Stimulated activated CD8-positive, alpha-beta memory T cell treated with anti-CD3 and anti-CD28 coated beads, Interleukin-12 subunit alpha, Interleukin-12 subunit beta, amount 100 ng/mL, for 4 hours (primary cell): ENCODE measurements at regions not wholly inside any gene's neighbourhood (a gene's known extent, or its start where the extent isn't known, plus 50 kb on each side); places are given as distances from the start of the nearest gene placed in this dataset.
"Not testable (repeated sequence)": the region's sequence is repeated elsewhere in the genome, so short reads cannot be mapped to it uniquely, and the experiment has no call there.

Experiments used
- DNase-seq: peaks from one replicate; pipeline ENCODE4 v3.0.0-alpha.2; 2020; ENCODE audit warnings: low read depth

- no peak for DNase-seq
Observed at GRCh38 chr21:15203740-15204139, 138.9 kb upstream of the NRIP1 start.

GRCh38 chr21:15204140-15204969 is 139.6 kb upstream of the NRIP1 start:
- no peak for DNase-seq

GRCh38 chr21:15204970-15205286 is 140.1 kb upstream of the NRIP1 start:
- DNase-seq = no peak

- no peak for DNase-seq
Observed at GRCh38 chr21:15206514-15206913, 141.7 kb upstream of the NRIP1 start.

- DNase-seq = no peak
Observed at GRCh38 chr21:15207231-15207630, 142.4 kb upstream of the NRIP1 start.

DNA sequence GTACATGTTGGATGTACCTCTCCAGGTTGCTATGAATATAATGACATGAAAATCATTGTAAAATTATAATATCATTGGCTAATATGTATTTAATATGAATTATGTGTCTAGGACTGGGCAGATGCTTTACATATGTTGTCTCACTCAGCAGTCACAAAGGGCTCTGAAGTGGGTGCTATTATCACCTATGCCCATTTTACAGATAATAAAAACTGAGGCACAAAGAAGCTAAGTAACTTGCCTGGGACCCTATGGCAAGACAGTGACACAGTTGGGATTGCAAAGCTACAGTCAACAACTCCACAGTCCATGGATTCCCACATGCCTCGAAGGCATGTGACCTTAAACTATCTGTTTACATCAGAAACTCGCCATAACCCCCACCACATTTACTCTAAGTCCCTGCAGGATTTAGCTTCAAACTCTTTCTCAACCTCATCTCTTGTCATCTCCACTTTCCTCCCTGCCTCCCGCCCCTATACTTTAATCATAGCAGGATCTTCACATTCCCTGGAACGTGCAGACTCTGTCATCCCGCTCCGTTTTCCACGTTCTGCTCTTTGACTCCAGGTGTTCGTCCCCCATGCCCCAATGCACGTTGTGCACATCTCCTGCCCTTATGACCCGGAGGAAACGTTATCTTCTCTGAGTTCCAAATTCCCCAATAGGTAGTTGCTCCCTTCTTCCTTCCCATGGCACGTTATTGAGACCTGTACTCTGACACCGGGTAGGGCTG is 143.0 kb upstream of the NRIP1 start:
- DNase-seq = no peak

- DNase-seq = no peak
Observed at GRCh38 chr21:15208786-15209185, 144.0 kb upstream of the NRIP1 start.

DNA sequence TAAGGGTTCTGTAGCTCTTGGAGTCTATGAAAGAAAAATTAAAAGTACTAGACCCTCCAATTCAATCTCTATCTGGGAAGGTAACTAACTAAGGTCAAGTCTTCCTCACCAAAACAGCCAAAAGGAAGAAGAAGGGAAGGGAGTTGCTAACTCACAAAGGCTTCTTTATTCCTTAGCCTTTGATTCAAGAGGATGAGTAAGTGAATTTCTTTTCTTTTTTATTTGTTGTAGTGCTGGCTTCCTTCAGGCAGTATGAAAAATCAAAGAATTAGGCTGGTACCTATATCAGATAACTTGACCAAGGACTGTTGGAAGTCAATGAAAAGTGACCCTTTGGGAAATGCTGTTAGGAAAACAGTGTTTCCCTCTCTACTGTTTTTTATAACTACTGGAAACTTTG is 144.4 kb upstream of the NRIP1 start:
- no peak for DNase-seq

DNA sequence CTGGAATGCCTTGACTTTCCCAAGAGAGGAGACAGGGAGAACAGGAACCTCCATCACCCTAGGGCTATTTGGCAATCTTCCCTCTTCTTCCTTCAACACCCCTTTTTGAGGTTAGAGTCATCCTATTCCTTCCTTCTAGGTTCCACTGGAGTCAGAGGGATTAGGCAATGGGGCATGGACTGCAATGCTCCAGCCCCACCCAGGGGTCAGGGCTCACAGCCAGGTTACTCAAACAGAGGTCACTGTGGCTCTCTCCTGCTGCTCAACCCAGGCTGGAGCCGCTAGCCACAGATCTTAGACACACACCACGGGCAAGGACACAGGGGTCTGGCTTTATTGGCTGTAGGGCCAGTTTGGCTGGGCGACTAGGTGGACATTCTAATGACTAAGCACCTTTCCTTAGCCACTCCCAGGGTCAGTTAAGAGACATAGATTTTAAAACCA is 145.5 kb upstream of the NRIP1 start:
- no peak for DNase-seq

GRCh38 chr21:15211491-15212133 is 146.8 kb upstream of the NRIP1 start:
- no peak for DNase-seq

- DNase-seq = no peak
Observed at GRCh38 chr21:15212206-15212605, 147.4 kb upstream of the NRIP1 start.

DNA sequence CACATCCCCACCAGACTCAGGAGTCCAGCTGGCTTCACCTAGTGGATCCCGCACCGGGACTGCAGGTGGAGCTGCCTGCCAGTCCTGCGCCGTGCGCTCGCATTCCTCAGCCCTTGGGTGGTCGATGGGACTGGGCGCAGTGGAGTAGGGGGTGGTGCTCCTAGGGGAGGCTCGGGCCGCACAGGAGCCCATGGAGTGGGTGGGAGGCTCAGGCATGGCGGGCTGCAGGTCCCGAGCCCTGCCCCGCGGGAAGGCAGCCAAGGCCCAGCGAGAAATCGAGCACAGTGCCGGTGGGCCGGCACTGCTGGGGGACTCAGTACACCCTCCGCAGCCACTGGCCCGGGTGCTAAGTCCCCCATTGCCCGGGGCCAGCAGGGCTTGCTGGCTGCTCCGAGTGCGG is 153.7 kb upstream of the NRIP1 start:
- DNase-seq = not testable (repeated sequence)

DNA sequence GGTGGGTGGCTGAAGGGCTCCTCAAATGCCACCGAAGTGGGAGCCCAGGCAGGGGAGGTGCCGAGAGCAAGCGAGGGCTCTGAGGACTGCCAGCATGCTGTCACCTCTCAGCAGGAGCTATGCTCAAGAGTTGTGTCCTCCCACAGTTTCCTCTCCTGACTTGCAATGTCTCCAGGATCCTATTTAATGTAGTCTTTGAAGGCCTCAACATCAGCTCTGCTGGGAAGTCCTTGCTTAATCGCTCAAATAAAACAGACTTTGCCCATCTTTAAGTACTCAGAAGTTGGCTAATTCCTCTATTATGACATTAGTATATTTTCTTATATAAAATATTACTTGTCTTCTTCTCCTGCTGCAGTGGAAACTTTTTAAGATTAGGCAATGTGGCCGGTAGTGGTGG is 154.2 kb upstream of the NRIP1 start:
- DNase-seq = no peak

DNA sequence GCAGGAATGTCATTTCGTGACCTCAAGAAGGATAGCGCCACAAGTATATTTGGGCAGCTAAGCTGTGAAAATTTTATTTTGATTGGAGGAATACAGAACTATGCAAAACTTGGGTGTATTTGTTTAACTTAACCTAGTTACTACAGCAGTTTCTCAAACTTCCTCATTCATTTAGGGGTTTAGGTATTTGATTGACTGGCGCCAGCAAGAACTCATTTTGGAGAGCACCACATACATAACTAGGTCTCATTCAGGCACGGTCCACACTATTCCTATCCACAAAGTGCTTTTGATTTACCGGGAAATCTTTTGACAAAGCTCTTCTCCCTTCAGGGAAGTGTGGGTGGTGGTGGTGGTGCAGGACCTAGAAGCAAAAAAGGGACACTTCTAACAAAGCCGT is 155.1 kb upstream of the NRIP1 start:
- no peak for DNase-seq

DNA sequence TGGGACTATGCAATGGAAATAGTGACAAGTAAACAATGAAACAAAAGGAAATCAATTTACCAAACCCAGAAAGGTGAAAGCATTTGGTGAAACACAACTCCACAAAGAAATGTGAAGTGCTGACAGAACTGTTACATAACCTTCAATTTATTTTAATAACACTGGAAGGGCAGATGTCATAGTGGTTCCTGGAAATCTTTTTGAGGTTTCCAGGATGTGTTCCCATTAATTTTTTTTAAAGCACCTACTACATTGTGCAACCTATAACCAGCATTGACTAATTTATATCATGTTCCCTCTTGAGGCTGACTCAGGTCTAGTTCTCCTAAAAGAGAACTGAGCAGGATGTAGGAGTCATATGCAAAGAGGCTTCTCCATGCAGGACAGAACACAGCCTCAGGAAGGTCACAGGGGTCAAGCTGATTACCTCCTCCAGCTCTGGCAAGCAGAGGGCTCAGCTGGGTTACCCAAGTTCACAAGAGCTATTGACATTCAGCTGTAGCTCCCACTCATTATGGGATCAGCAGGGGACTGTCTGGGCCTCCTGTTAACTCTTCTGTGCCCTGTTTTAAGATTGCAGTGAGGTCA is 157.1 kb upstream of the NRIP1 start:
- DNase-seq = no peak

- no peak for DNase-seq
Observed at GRCh38 chr21:15222707-15223106, 157.9 kb upstream of the NRIP1 start.

DNA sequence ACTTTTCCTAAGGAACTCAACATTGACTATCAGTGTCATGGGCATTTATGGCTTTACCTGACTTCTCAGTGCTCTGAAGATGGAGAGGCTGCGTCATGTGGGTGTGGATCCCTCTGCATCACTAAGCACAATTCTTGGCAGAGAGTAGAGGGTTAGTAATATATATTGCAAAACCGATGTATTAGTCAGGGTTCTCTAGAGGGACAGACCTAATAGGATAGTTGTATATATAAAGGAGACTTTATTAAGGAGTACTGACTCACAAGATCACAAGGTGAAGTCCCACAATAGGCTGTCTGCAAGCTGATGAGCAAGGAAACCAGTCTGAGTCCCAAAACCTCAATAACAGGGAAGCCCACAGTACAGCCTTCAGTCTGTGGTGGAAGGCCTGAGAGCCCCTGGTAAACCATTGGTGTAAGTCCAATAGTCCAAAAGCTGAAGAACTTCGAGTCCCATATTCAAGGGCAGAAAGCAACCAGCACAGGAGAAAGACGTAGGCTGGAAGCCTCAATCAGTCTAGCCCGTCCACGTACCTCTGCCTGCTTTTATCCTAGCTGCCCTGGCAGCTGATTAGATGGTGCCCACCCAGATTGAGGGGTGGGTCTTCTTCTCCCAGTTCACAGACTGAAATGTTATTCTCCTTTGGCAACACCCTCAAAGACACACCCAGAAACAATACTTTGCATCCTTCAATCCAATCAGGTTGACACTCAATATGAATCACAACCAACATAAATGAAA is 159.7 kb upstream of the NRIP1 start:
- DNase-seq = no peak

- no peak for DNase-seq
Observed at GRCh38 chr21:15227919-15228318, 163.1 kb upstream of the NRIP1 start.

DNA sequence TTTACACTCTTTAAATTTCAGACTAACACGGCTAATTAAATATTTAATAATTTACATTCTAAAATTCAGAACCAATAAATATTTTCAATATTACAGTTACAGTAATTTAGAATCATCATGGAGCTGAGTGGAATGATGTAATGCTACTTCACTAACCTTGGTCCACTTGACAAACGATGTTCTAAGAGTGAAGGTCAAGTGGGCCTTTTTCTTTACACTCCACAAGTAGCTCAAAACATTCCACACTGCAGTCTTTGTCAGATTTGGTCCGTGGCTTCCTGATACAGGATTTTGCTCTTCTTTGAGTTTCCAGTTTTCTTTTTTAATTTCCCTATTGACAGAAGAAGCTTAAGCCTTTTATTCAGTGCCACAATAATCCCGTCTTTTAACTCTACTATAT is 164.6 kb upstream of the NRIP1 start:
- DNase-seq = no peak

GRCh38 chr21:15233611-15234010 is 168.8 kb upstream of the NRIP1 start:
- DNase-seq = no peak

- DNase-seq = no peak
Observed at GRCh38 chr21:15236111-15236510, 171.3 kb upstream of the NRIP1 start.

DNA sequence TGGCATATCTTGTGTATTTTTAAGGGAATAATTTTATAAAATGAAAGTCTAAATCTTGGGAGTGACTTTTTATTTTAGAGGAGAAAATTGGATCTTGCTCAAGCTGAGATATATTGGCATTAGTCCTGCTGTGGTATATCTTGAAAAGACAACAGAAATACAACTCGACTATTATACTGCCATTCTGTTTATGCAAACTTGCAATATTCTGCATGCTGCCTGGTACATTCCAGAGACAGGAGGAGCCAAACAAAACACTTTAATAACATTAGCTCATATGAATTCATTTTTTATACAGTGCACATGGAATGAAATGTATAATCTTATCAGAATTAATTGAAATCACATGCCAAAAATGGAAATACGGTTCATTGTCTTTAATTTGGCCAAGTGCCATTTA is 176.0 kb upstream of the NRIP1 start:
- DNase-seq = no peak
